Naive thymus-derived CD4-positive, alpha-beta T cell (primary cell): ENCODE measurements at regions not wholly inside any gene's neighbourhood (a gene's known extent, or its start where the extent isn't known, plus 50 kb on each side); places are given as distances from the start of the nearest gene placed in this dataset.

Experiments
- ATAC-seq: fragments of 150-1000 bp; cut with Tn5 transposase; 2 replicates; pipeline ENCODE4 v1.10.0; 2021; ENCODE audit warnings: mild to moderate bottlenecking, moderate library complexity
- CTCF ChIA-PET: fragments of 350-600 bp; sonication (Branson Sonifier 250); formaldehyde crosslinking; loops from one replicate; lab custom pipeline; 2021; ENCODE audit warnings: antibody characterized with exemption; lab: Charles Lee
- POLR2A ChIA-PET: fragments of 350-600 bp; sonication (Branson Sonifier 250); formaldehyde crosslinking; loops from one replicate; lab custom pipeline; 2021; ENCODE audit warnings: antibody characterized with exemption, inconsistent platforms; lab: Charles Lee
- DNase-seq, 9 donors: peaks; one replicate each; pipeline versions ENCODE4 v3.0.0 to v3.0.0-alpha.2; 2020 to 2022; ENCODE audit warnings: mixed read lengths in 1 of 9
- H3K27ac ChIP-seq: one replicate; pipeline ENCODE4 v1.7.0; 2013; ENCODE audit warnings: mild to moderate bottlenecking, low read depth, low read length, moderate library complexity
- H3K27me3 ChIP-seq, 2 donors: one replicate each; pipeline ENCODE4 v1.7.0; 2013; ENCODE audit warnings: low read length in 2 of 2, mild to moderate bottlenecking in 2 of 2, moderate library complexity in 2 of 2; ENCODE audit not compliant: control insufficient read depth in 2 of 2, insufficient read depth in 2 of 2
- H3K36me3 ChIP-seq, 3 experiments: 1 replicate in 2 of 3; 2 replicates in 1 of 3; pipeline ENCODE4 v1.7.0; 2013; ENCODE audit warnings: low read length in 3 of 3, mild to moderate bottlenecking in 3 of 3, moderate library complexity in 1 of 3; ENCODE audit not compliant: insufficient read depth in 3 of 3, control insufficient read depth in 2 of 3
- H3K4me1 ChIP-seq, 2 donors: one replicate each; pipeline ENCODE4 v1.7.0; 2013; ENCODE audit warnings: low read length in 2 of 2, mild to moderate bottlenecking in 2 of 2, moderate library complexity in 1 of 2; ENCODE audit not compliant: control insufficient read depth in 2 of 2, insufficient read depth in 2 of 2
- H3K4me3 ChIP-seq: 2 replicates; pipeline ENCODE4 v1.7.0; 2013; ENCODE audit warnings: mild to moderate bottlenecking, low read length
- H3K9me3 ChIP-seq, 3 experiments: 1 replicate in 2 of 3; 2 replicates in 1 of 3; pipeline ENCODE4 v1.7.0; 2013; ENCODE audit warnings: low read length in 3 of 3; ENCODE audit not compliant: control insufficient read depth in 2 of 3
- H3K27ac Mint-ChIP-seq, 9 donors: one replicate each; pipeline ENCODE4 v1.8.0; 2020 to 2022; ENCODE audit warnings: mixed read lengths in 9 of 9, mild to moderate bottlenecking in 8 of 9, moderate library complexity in 5 of 9, inconsistent platforms in 2 of 9
- H3K27me3 Mint-ChIP-seq, 5 donors: one replicate each; pipeline ENCODE4 v1.8.0; 2021 to 2022; ENCODE audit warnings: mixed read lengths in 5 of 5, mild to moderate bottlenecking in 1 of 5
- H3K36me3 Mint-ChIP-seq, 5 donors: one replicate each; pipeline ENCODE4 v1.8.0; 2020 to 2022; ENCODE audit warnings: mixed read lengths in 5 of 5, mild to moderate bottlenecking in 3 of 5, inconsistent platforms in 1 of 5
- H3K4me1 Mint-ChIP-seq, 7 donors: one replicate each; pipeline ENCODE4 v1.8.0; 2020 to 2022; ENCODE audit warnings: mixed read lengths in 7 of 7, mild to moderate bottlenecking in 3 of 7, inconsistent platforms in 1 of 7
- H3K4me3 Mint-ChIP-seq, 10 donors: one replicate each; pipeline ENCODE4 v1.8.0; 2020 to 2022; ENCODE audit warnings: mild to moderate bottlenecking in 10 of 10, mixed read lengths in 10 of 10, moderate library complexity in 6 of 10, inconsistent platforms in 2 of 10
- H3K9me3 Mint-ChIP-seq, 11 donors: one replicate each; pipeline ENCODE4 v1.8.0; 2020 to 2022; ENCODE audit warnings: mixed read lengths in 11 of 11, mild to moderate bottlenecking in 4 of 11, inconsistent platforms in 1 of 11, moderate library complexity in 1 of 11
- intact Hi-C, 2 donors: fragments of 100-400 bp; cut with micrococcal nuclease; formaldehyde crosslinking; loops; one replicate each; pipeline ENCODE4 v1.15.1; 2023

- H3K36me3 Mint-ChIP-seq: peaks cover 0 to 12% (median 2%) of the 10 kb centered on the region in 5 donors
- Histone ChIP-seq H3K27ac (no peak overlapping the region), H3K4me1 (no peaks in the 10 kb centered on the region), H3K27me3 (no peaks in the 10 kb centered on the region), H3K9me3 (no peaks in the 10 kb centered on the region), H3K4me3 (no peak overlapping the region), H3K36me3 (no peaks in the 10 kb centered on the region)
- no peaks in the 10 kb centered on the region for H3K9me3 Mint-ChIP-seq
- DNase-seq (no peak), ATAC-seq (no peak)
- peaks cover 0 to 18% (median 3%) of the 10 kb centered on the region in 7 donors for H3K4me1 Mint-ChIP-seq
- no peaks in the 10 kb centered on the region for H3K27me3 Mint-ChIP-seq
- ChIA-PET CTCF (interaction anchor here (0.6 to 1.6 kb wide), 5 partner anchors 20 to 348 kb away, joined by 3 to 7 read pairs (median 3); no protein-coding TSS in a partner anchor), POLR2A (no interaction called here)
- intact Hi-C loops: loop anchor here (1.0 kb wide), 3 partner anchors 246 to 448 kb away; no protein-coding TSS in a partner anchor
- H3K27ac Mint-ChIP-seq: peak overlapping the region in 1 of 9 donors; percentile 60
- H3K4me3 Mint-ChIP-seq: no peak overlapping the region
Observed at GRCh38 chr18:23378302-23378686, 74.8 kb upstream of the RIOK3 start.

GRCh38 chr18:23380001-23380550 lies 73.0 kb upstream of the RIOK3 start:
- ATAC-seq (no peak), DNase-seq (no peak)
- intact Hi-C loops: no loop called here
- CTCF ChIA-PET: interaction anchor here (0.7 to 1.6 kb wide), 4 partner anchors 247 to 449 kb away, joined by 3 to 7 read pairs (median 4); no protein-coding TSS in a partner anchor
- Histone ChIP-seq H3K36me3 (no peaks in the 10 kb centered on the region), H3K4me3 (no peak overlapping the region), H3K27me3 (no peaks in the 10 kb centered on the region), H3K27ac (no peak overlapping the region), H3K9me3 (no peaks in the 10 kb centered on the region), H3K4me1 (peaks cover 0 to 9% of the 10 kb centered on the region in 2 donors)
- no peaks in the 10 kb centered on the region for H3K27me3 Mint-ChIP-seq
- POLR2A ChIA-PET: no interaction called here
- H3K4me3 Mint-ChIP-seq: no peak overlapping the region
- peaks cover 0 to 2% (median 0%) of the 10 kb centered on the region in 11 donors for H3K9me3 Mint-ChIP-seq
- H3K4me1 Mint-ChIP-seq: peaks cover 9 to 30% (median 15%) of the 10 kb centered on the region in 7 donors
- no peak overlapping the region for H3K27ac Mint-ChIP-seq
- H3K36me3 Mint-ChIP-seq: peaks cover 0 to 10% (median 4%) of the 10 kb centered on the region in 5 donors

GRCh38 chr18:23380817-23381216 lies 72.3 kb upstream of the RIOK3 start:
- H3K9me3 Mint-ChIP-seq: peaks cover 0 to 2% (median 0%) of the 10 kb centered on the region in 11 donors
- DNase-seq: no peak
- peaks cover 0 to 13% (median 4%) of the 10 kb centered on the region in 5 donors for H3K36me3 Mint-ChIP-seq
- POLR2A ChIA-PET: no interaction called here
- CTCF ChIA-PET: interaction anchor here (0.6 to 1.0 kb wide), 3 partner anchors 33 to 450 kb away, joined by 3 read pairs; no protein-coding TSS in a partner anchor
- H3K36me3 ChIP-seq: no peaks in the 10 kb centered on the region
- peaks cover 15 to 36% (median 20%) of the 10 kb centered on the region in 7 donors for H3K4me1 Mint-ChIP-seq
- H3K4me1 ChIP-seq: peaks cover 0 to 14% of the 10 kb centered on the region in 2 donors
- ATAC-seq: no peak
- no peak overlapping the region for H3K27ac ChIP-seq
- intact Hi-C loops: no loop called here
- H3K4me3 Mint-ChIP-seq: no peak overlapping the region
- no peak overlapping the region for H3K4me3 ChIP-seq
- H3K27ac Mint-ChIP-seq: peak overlapping the region in 1 of 9 donors; percentile 6
- no peaks in the 10 kb centered on the region for H3K27me3 ChIP-seq
- H3K9me3 ChIP-seq: no peaks in the 10 kb centered on the region
- no peaks in the 10 kb centered on the region for H3K27me3 Mint-ChIP-seq

- H3K9me3 ChIP-seq: no peaks in the 10 kb centered on the region
- H3K4me3 ChIP-seq: no peak overlapping the region
- DNase-seq (no peak), ATAC-seq (no peak)
- H3K4me1 Mint-ChIP-seq: peaks cover 15 to 35% (median 20%) of the 10 kb centered on the region in 7 donors
- no peaks in the 10 kb centered on the region for H3K36me3 ChIP-seq
- intact Hi-C loops: no loop called here
- no peaks in the 10 kb centered on the region for H3K27me3 Mint-ChIP-seq
- ChIA-PET CTCF (interaction anchor here (2.3 kb wide), 1 partner anchor 351 kb away, joined by 6 read pairs; no protein-coding TSS in a partner anchor), POLR2A (no interaction called here)
- no peak overlapping the region for H3K4me3 Mint-ChIP-seq
- peaks cover 0 to 14% of the 10 kb centered on the region in 2 donors for H3K4me1 ChIP-seq
- peaks cover 0 to 2% (median 0%) of the 10 kb centered on the region in 11 donors for H3K9me3 Mint-ChIP-seq
- H3K27ac ChIP-seq: no peak overlapping the region
- H3K27me3 ChIP-seq: no peaks in the 10 kb centered on the region
- peaks cover 0 to 13% (median 3%) of the 10 kb centered on the region in 5 donors for H3K36me3 Mint-ChIP-seq
- H3K27ac Mint-ChIP-seq: peak overlapping the region in 6 of 9 donors; percentile 14 to 88 (median 70)
Observed at GRCh38 chr18:23383494-23383893, 69.6 kb upstream of the RIOK3 start.

GRCh38 chr18:23384778-23385736 lies 68.0 kb upstream of the RIOK3 start:
- ChIA-PET POLR2A (interaction anchor here (0.6 kb wide), 1 partner anchor 152 kb away, joined by 3 read pairs; no protein-coding TSS in a partner anchor), CTCF (interaction anchor here (0.6 to 2.3 kb wide), 5 partner anchors 24 to 1251 kb away, joined by 3 to 6 read pairs (median 3); no protein-coding TSS in a partner anchor)
- Histone ChIP-seq H3K27ac (no peak overlapping the region), H3K4me1 (peaks cover 0 to 14% of the 10 kb centered on the region in 2 donors), H3K9me3 (no peaks in the 10 kb centered on the region), H3K4me3 (no peak overlapping the region), H3K27me3 (no peaks in the 10 kb centered on the region), H3K36me3 (no peaks in the 10 kb centered on the region)
- peak in 2 of 9 donors; percentile 16 to 20 for DNase-seq
- peaks cover 0 to 14% (median 3%) of the 10 kb centered on the region in 5 donors for H3K36me3 Mint-ChIP-seq
- no peaks in the 10 kb centered on the region for H3K27me3 Mint-ChIP-seq
- peaks cover 0 to 5% (median 0%) of the 10 kb centered on the region in 11 donors for H3K9me3 Mint-ChIP-seq
- H3K4me3 Mint-ChIP-seq: peak overlapping the region; percentile 9 to 70 (median 44)
- intact Hi-C loops: no loop called here
- peak; percentile 16 for ATAC-seq
- peak overlapping the region; percentile 7 to 89 (median 75) for H3K27ac Mint-ChIP-seq
- H3K4me1 Mint-ChIP-seq: peaks cover 15 to 32% (median 20%) of the 10 kb centered on the region in 7 donors

GRCh38 chr18:23386317-23386716 lies 66.8 kb upstream of the RIOK3 start:
- Mint-ChIP-seq H3K4me1 (peaks cover 15 to 32% (median 20%) of the 10 kb centered on the region in 7 donors), H3K36me3 (peaks cover 0 to 14% (median 3%) of the 10 kb centered on the region in 5 donors), H3K4me3 (no peak overlapping the region), H3K27ac (peak overlapping the region in 3 of 9 donors; percentile 38 to 85 (median 49)), H3K27me3 (no peaks in the 10 kb centered on the region), H3K9me3 (peaks cover 0 to 5% (median 0%) of the 10 kb centered on the region in 11 donors)
- DNase-seq: no peak
- Histone ChIP-seq H3K27ac (no peak overlapping the region), H3K27me3 (no peaks in the 10 kb centered on the region), H3K36me3 (no peaks in the 10 kb centered on the region), H3K4me1 (peaks cover 0 to 14% of the 10 kb centered on the region in 2 donors), H3K4me3 (no peak overlapping the region), H3K9me3 (no peaks in the 10 kb centered on the region)
- ATAC-seq: no peak
- ChIA-PET POLR2A (no interaction called here), CTCF (no interaction called here)
- intact Hi-C loops: no loop called here
